Immature natural killer cell (primary cell): ENCODE measurements at regions not wholly inside any gene's neighbourhood (a gene's known extent, or its start where the extent isn't known, plus 50 kb on each side); places are given as distances from the start of the nearest gene placed in this dataset.

Experiments used
- DNase-seq, 3 donors: peaks; one replicate each; pipeline ENCODE4 v3.0.0; 2022; ENCODE audit warnings: mixed read lengths in 1 of 3
- H3K27ac Mint-ChIP-seq, 6 donors: one replicate each; pipeline ENCODE4 v1.8.0; 2020; ENCODE audit warnings: mixed read lengths in 6 of 6, mild to moderate bottlenecking in 5 of 6, inconsistent platforms in 4 of 6, moderate library complexity in 3 of 6
- H3K27me3 Mint-ChIP-seq, 3 donors: one replicate each; pipeline ENCODE4 v1.8.0; 2020 to 2021; ENCODE audit warnings: low read depth in 3 of 3, mild to moderate bottlenecking in 3 of 3, mixed read lengths in 3 of 3, moderate library complexity in 3 of 3, inconsistent platforms in 1 of 3
- H3K36me3 Mint-ChIP-seq, 3 donors: one replicate each; pipeline ENCODE4 v1.8.0; 2020; ENCODE audit warnings: mixed read lengths in 3 of 3, inconsistent platforms in 2 of 3, mild to moderate bottlenecking in 2 of 3
- H3K4me1 Mint-ChIP-seq, 2 donors: one replicate each; pipeline ENCODE4 v1.8.0; 2020; ENCODE audit warnings: inconsistent platforms in 2 of 2, mild to moderate bottlenecking in 2 of 2, mixed read lengths in 2 of 2, moderate library complexity in 1 of 2
- H3K4me3 Mint-ChIP-seq, 5 donors: one replicate each; pipeline ENCODE4 v1.8.0; 2020; ENCODE audit warnings: mild to moderate bottlenecking in 5 of 5, mixed read lengths in 5 of 5, inconsistent platforms in 3 of 5, moderate library complexity in 3 of 5
- H3K9me3 Mint-ChIP-seq, 6 donors: one replicate each; pipeline ENCODE4 v1.8.0; 2020; ENCODE audit warnings: mild to moderate bottlenecking in 6 of 6, mixed read lengths in 6 of 6, inconsistent platforms in 4 of 6, moderate library complexity in 3 of 6

DNA sequence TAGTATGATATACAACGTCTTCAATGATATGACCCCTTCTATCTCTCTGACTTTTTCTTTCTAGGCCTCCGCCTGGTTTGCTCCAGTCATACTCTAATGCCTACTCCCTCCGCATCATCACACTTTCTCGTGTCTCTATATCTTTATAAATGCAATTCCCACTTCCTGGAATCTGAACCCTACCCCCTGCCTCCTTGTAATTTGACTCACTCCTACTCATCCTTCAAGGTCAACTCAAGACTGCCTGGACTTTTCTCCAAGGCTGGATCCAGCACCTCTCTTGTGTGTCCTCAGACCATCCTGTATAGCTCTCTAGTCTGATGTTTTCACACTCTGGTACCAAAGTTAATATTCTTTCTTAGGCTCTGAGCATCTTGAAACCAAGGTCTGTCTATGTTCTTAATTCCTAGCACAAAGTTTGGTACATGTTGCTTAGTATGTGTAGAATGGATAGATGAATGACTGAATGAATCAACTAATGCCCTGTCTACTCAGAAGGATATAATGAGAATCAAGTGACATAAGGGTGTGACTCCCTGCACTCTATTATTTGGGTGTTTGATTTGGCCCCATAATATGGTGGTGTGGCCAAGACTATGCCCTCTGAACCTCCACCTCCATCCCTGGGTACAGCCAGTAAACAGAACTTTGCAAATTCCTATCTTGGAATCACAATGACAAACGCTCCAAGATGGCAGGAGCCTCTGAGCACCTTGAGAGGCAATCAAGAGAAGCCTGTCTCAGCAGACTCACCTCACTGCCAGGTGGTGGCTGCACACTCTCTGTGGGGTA lies 74.3 kb upstream of the SERP2 start:
- Mint-ChIP-seq H3K36me3 (peaks cover 0 to 3% (median 0%) of the 10 kb centered on the region in 3 donors), H3K4me1 (peaks cover under 1 to 2% of the 10 kb centered on the region in 2 donors), H3K27ac (no peak overlapping the region), H3K27me3 (peaks cover 1 to 9% (median 6%) of the 10 kb centered on the region in 3 donors), H3K9me3 (no peaks in the 10 kb centered on the region), H3K4me3 (no peak overlapping the region)
- DNase-seq, result no peak

DNA sequence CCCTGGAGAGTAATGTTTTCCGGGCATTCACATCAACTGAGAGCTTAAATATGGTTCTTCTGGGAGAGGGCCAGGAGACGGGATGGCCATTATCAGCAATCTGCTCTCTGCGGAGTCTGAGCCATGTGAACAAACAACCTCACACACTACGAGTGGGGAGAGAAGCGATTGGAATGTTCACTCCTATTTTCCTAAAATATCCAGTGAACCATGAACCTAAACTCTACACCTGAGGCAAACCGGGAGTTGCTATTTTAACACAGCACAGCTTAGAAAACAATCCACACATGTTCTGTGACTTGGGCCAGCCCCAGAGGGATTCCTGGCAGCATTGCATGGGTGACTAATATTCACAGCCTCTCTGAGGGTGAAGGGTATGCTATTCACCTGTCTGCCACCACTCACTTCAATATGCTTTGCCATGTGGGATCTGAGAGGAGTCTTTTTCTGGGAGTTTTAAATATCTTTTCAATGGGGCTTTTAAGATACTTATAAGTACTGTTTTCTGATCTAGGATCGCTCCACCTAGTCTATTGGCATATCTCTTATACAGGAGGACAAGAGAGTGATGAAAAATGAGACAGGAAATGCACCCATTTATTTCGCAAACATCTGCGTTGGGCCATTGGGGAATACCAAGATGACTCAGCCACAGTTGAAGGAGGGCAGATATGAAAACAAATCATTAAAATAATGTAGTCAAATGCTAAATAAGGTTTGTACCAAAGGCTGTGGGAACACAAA lies 72.6 kb upstream of the SERP2 start:
- Mint-ChIP-seq H3K9me3 (no peaks in the 10 kb centered on the region), H3K36me3 (peaks cover 0 to 3% (median 0%) of the 10 kb centered on the region in 3 donors), H3K27me3 (peaks cover 1 to 9% (median 6%) of the 10 kb centered on the region in 3 donors), H3K27ac (no peak overlapping the region), H3K4me1 (no peaks in the 10 kb centered on the region), H3K4me3 (no peak overlapping the region)
- no peak for DNase-seq

DNA sequence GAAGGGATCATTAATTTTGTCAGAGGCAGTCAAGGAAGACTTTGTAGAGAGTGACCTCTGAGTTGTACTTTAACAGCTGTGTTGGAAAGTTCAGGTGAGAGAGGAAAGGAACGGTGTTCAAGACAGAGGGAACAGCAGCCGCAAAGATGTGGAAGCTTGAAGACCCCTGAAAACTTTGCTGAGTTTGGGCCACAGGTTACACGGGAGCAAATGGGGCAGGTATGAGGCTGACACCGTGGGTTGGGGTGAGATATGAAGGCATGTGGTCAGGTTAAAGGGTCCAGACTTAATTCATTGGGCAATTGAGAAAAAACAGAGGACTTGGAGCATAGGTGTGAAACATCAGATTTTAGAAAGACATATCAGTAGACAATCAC lies 72.0 kb upstream of the SERP2 start:
- Mint-ChIP-seq H3K36me3 (peaks cover 0 to 3% (median 0%) of the 10 kb centered on the region in 3 donors), H3K4me3 (no peak overlapping the region), H3K27me3 (peaks cover 1 to 9% (median 3%) of the 10 kb centered on the region in 3 donors), H3K9me3 (no peaks in the 10 kb centered on the region), H3K4me1 (no peaks in the 10 kb centered on the region), H3K27ac (no peak overlapping the region)
- DNase-seq, result no peak

DNA sequence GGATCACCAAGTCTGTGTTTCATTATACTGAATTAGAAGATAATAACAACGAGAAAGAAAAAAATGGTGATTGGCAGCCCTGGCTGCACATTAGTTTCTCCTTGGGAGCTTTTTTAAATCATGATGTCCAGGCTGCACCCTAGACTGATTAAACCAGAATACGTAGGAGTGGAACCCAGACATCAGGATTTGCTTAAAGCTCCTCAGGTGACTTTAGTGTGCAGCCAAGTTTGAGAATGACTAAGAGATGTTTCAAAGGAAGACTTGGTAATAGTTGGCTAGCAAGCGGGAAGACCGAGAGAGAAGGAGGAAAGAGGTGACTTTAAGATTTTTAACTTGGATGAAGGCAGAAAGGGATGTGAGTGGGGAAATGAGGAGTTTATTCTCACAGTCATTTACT lies 71.4 kb upstream of the SERP2 start:
- H3K9me3 Mint-ChIP-seq, result no peaks in the 10 kb centered on the region
- H3K27ac Mint-ChIP-seq, result no peak overlapping the region
- DNase-seq, result no peak
- no peak overlapping the region for H3K4me3 Mint-ChIP-seq
- peaks cover 3 to 9% (median 3%) of the 10 kb centered on the region in 3 donors for H3K27me3 Mint-ChIP-seq
- peaks cover 0 to 3% (median 0%) of the 10 kb centered on the region in 3 donors for H3K36me3 Mint-ChIP-seq
- H3K4me1 Mint-ChIP-seq, result no peaks in the 10 kb centered on the region

DNA sequence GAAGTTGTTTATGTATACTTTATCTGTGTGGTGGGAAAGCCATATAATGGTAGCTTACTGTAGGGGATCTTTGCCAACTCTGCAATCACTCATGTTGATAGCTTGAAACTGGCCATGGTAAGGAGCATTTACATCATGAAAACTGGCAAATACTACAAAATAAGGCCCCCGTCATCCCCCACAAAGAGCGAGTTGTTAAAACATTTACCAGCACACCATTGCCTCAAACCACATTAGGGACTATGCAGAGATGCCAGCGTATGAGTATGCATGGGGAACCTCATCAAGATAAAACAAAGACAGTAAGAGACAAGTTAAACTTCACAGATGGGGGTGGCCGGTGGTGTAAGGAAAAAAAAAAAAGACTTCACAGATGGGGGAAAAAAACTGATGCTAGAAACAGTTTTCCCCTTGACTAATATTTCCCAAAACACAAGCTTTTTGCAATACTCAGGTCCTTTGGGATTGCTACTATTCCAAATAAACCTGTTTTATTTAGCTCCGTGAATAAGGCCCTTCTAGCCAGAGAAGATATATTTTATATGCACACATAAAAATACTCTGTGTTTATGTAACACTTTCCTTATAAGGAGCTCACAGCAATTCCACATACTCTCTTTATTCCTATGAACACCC lies 70.6 kb upstream of the SERP2 start:
- Mint-ChIP-seq H3K9me3 (no peaks in the 10 kb centered on the region), H3K27me3 (peaks cover 3 to 9% (median 3%) of the 10 kb centered on the region in 3 donors), H3K4me3 (no peak overlapping the region), H3K36me3 (peaks cover 0 to 3% (median 0%) of the 10 kb centered on the region in 3 donors), H3K27ac (no peak overlapping the region), H3K4me1 (no peaks in the 10 kb centered on the region)
- no peak for DNase-seq

DNA sequence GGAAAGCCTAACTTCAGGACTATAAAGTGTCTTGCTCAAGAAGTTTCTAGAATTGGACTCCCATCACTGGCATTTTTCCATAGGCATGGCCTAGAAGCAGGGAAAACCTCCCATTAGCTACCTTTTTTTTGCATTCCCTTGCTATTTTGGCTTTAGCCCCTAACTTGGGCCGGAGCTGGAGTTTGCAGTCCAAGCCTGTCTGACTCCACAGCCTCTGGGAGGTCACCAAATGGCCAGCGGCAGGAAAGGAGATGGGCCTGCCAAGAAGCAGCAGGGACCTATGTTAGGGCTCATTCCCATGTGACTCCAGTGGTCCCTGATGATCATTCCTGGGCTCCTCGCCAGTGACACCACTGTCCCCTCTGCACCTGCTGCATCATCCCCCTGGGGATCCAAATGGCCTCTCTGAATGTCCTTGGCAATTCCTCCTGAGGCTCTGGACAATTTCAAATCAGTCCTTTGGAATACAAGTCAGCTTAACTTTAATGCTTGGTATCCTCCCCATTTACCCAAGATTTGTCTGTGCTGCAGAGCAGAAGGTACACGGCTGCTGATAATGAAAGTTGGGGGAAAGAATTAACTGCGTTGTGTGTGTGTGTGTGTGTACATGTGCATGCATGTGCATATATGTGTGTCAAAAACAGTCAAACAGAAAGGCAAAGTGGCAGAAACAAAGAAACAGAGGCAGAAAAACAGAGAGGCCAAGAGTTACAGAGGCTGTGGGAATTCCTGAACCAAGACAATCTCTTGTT lies 69.8 kb upstream of the SERP2 start:
- peaks cover 0 to 3% (median 0%) of the 10 kb centered on the region in 3 donors for H3K36me3 Mint-ChIP-seq
- H3K9me3 Mint-ChIP-seq, result no peaks in the 10 kb centered on the region
- DNase-seq, result no peak
- peaks cover 3 to 9% (median 3%) of the 10 kb centered on the region in 3 donors for H3K27me3 Mint-ChIP-seq
- H3K4me1 Mint-ChIP-seq, result no peaks in the 10 kb centered on the region
- H3K27ac Mint-ChIP-seq, result no peak overlapping the region
- no peak overlapping the region for H3K4me3 Mint-ChIP-seq

DNA sequence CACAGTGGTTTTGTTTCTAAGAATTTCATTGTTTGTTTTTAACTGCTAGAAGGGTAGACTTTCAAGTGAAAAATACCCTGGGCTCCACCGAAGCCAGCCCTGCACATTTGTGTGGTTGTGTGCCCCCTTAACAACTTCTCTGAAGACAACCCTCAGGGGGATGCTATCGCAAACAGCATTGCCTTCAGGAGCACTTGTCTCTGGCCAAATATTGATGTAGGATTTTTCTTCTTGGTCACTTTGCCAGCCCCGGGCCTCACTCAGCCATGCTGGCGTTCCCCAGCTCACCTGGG lies 69.2 kb upstream of the SERP2 start:
- Mint-ChIP-seq H3K9me3 (no peaks in the 10 kb centered on the region), H3K4me1 (no peaks in the 10 kb centered on the region), H3K27ac (no peak overlapping the region), H3K27me3 (peaks cover 3 to 9% (median 3%) of the 10 kb centered on the region in 3 donors), H3K4me3 (no peak overlapping the region), H3K36me3 (peaks cover 0 to 3% (median 0%) of the 10 kb centered on the region in 3 donors)
- no peak for DNase-seq

DNA sequence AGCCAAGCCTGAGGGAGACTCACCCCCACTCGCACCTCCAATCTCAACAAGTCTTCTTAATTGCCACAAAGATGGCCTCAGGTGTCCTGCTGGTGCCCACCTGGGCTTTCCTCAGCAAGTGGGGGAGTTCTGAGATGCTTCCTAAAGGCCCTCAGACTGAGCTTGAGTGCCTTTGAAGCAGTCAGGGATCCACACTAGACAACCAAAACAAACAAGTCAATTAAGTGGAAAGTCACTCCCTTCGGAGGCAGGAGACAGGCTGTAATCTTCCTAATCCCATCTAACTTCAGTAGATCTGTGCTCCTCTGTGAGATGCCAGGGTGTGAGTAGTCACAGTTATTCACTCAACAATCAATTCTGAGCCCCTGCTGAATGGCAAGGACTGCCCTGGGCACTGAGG lies 68.3 kb upstream of the SERP2 start:
- Mint-ChIP-seq H3K36me3 (peaks cover 0 to 3% (median 0%) of the 10 kb centered on the region in 3 donors), H3K4me1 (no peaks in the 10 kb centered on the region), H3K27me3 (peaks cover 3 to 11% (median 3%) of the 10 kb centered on the region in 3 donors), H3K4me3 (no peak overlapping the region), H3K27ac (no peak overlapping the region), H3K9me3 (no peaks in the 10 kb centered on the region)
- DNase-seq, result no peak

DNA sequence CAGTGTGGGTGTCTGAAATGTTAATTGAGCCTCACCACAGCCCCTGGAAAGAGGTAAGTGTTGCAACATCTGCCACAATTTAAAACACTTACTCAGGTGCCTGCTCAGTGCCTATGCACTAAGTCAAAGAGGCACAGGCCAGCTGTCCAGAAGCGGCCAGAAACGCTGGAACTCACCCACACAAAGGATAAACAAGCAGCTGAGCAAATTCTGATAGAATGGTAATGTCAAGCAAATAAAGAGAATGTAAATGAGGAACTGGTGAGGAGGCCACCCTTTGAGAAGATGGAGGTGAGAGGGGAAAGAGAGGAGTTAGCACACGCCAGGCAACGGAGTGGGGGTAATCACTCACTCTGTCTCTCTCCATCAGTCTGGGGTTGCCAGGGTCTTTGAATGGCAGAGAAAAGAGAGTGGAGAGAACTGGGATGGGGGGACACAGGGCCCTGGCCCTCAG lies 67.7 kb upstream of the SERP2 start:
- Mint-ChIP-seq H3K27me3 (peaks cover 1 to 8% (median 3%) of the 10 kb centered on the region in 3 donors), H3K4me3 (no peak overlapping the region), H3K4me1 (no peaks in the 10 kb centered on the region)

DNA sequence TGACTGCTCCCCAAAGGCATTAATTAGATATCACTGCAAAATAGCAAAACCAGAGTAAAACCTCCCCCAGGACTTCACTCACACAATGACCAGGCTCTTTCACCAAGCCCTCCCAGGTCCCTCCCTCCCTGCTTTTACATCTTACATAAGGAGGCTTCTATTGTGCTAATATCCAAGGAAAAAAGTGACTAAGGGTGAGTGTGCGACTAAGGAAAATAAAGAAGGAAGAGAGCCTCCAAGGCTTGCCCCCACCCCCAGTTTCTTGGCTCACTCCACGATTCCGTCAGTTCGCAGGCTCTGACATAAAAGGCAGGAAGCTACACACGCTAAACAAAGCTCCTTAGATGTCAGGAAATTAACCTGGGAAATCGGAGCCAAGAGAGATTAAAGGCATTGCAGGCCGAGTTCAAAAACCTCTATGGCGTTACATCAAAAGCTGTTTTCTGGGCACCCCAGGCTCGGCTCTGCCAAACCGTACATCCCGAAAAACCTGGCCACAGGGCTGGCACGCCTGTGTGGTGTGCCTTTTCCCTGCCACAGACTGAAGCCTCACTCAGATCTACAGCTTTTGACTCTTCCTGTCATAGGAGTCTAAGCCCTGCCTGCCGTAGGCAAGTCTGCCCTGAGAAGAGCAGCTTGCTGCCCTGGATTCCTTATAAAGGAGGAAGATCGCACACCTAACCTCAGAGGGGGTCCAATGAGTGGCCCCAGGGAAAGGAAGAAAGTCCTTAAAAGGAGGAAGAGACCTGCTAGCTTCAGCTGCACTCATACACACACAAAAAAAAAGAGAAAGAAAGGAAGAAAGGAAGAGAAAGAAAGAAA lies 67.0 kb upstream of the SERP2 start:
- Mint-ChIP-seq H3K4me1 (no peaks in the 10 kb centered on the region), H3K4me3 (no peak overlapping the region), H3K9me3 (no peaks in the 10 kb centered on the region), H3K36me3 (no peaks in the 10 kb centered on the region), H3K27ac (peak overlapping the region in 1 of 6 donors; percentile 9), H3K27me3 (peaks cover 0 to 4% (median 3%) of the 10 kb centered on the region in 3 donors)
- DNase-seq, result no peak

More for the DNA sequence above, 67.7 kb upstream of the SERP2 start:
- H3K27ac Mint-ChIP-seq, result no peak overlapping the region
- H3K36me3 Mint-ChIP-seq, result peaks cover 0 to 3% (median 0%) of the 10 kb centered on the region in 3 donors
- H3K9me3 Mint-ChIP-seq, result no peaks in the 10 kb centered on the region
- no peak for DNase-seq

DNA sequence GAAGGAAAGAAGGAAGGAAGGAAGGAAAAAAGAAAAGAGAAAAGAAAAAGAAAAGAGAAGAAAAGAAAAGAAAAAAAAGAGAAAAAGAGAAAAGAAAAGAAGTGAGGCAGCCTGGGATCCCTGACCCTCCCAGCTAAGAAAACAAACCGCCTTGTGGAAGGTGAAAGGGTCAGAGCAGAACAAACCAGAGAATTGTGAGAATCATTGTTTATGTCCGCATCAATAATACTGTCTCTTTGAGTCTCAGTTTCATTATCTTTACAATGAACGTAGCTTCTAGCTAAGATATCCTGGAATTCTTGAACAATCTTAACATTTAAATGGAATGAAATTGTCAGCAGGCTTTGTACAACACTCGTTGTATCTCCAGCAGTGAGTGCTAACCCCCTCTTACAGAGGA lies 66.4 kb upstream of the SERP2 start:
- Mint-ChIP-seq H3K27ac (no peak overlapping the region), H3K36me3 (no peaks in the 10 kb centered on the region), H3K4me1 (no peaks in the 10 kb centered on the region), H3K27me3 (peaks cover 0 to 2% (median 2%) of the 10 kb centered on the region in 3 donors), H3K4me3 (no peak overlapping the region), H3K9me3 (no peaks in the 10 kb centered on the region)
- no peak for DNase-seq

DNA sequence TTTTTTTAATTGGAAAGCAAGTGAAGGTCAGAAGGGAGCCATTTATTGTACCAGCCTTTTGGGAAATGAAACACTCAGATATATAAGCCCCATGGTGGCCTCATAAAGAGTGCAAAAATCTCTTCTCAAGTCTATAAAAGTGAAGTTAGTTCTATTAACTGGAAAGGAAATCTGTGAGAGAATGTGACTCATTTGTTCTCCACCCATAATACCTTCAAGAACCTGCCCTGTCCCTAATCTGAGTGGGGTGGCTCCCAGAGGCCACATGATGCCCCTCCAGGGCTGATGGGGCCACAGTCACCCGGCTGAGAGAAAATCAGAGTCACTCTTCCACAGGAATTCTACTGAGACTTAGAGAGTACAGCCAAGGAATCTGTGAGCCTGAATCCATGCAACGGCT lies 65.8 kb upstream of the SERP2 start:
- Mint-ChIP-seq H3K4me1 (no peaks in the 10 kb centered on the region), H3K36me3 (no peaks in the 10 kb centered on the region), H3K27me3 (peaks cover 0 to 2% (median 2%) of the 10 kb centered on the region in 3 donors), H3K27ac (no peak overlapping the region), H3K9me3 (no peaks in the 10 kb centered on the region), H3K4me3 (no peak overlapping the region)
- no peak for DNase-seq

DNA sequence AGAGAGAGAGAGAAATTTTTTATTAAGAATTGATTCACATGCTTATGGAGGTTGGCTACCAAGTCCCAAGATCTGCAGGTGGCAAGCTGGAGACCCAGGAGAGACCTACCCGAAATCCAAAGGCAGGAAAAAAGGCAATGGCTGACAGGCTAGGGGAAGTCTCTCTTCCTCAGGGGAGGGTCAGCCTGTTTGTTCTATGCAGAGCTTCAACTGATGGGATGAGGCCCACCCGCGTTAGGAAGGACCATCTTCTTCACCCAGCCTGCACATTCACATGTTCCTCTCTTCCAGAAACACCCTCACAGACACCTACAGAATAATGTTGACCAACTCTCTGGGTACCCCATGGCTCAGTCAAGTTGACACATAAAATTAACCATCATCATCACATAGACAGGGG lies 65.3 kb upstream of the SERP2 start:
- Mint-ChIP-seq H3K4me1 (no peaks in the 10 kb centered on the region), H3K4me3 (no peak overlapping the region), H3K9me3 (no peaks in the 10 kb centered on the region), H3K27me3 (peaks cover 0 to 2% (median 2%) of the 10 kb centered on the region in 3 donors), H3K36me3 (no peaks in the 10 kb centered on the region), H3K27ac (no peak overlapping the region)
- DNase-seq, result no peak
